MM.1S (cell line): ENCODE measurements at regions not wholly inside any gene's neighbourhood (a gene's known extent, or its start where the extent isn't known, plus 50 kb on each side); places are given as distances from the start of the nearest gene placed in this dataset.

ENCODE experiments used
- CTCF ChIP-seq: fragments of 300-600 bp; sonication (generic); IDR thresholded peaks from 2 replicates; pipeline ENCODE4 v1.5.1; 2016; ENCODE audit warnings: antibody characterized with exemption, low read length, mixed read lengths
- EZH2 ChIP-seq: fragments of 300-600 bp; sonication (generic); optimal IDR thresholded peaks from 2 replicates; pipeline ENCODE3; 2017; ENCODE audit warnings: low read depth, mild to moderate bottlenecking, antibody characterized with exemption, low read length, mixed read lengths
- EZH2phosphoT487 ChIP-seq: fragments of 300-600 bp; sonication (generic); IDR thresholded peaks from 2 replicates; pipeline ENCODE4 v1.6.1; 2018; ENCODE audit warnings: antibody characterized with exemption, low read length

- TF ChIP-seq CTCF (no peak), EZH2 (no peak), EZH2phosphoT487 (no peak)
Measured at GRCh38 chr5:67511911-67512310, 315.3 kb upstream of the CD180 start.
